HEK293T (cell line): ENCODE measurements at regions not wholly inside any gene's neighbourhood (a gene's known extent, or its start where the extent isn't known, plus 50 kb on each side); places are given as distances from the start of the nearest gene placed in this dataset.

Experiments used
- ARNT ChIP-seq: fragments of 450-650 bp; IDR thresholded peaks from 2 replicates; pipeline ENCODE4 v1.6.1; 2017; ENCODE audit warnings: mild to moderate bottlenecking
- CTBP1 ChIP-seq: fragments of 450-650 bp; IDR thresholded peaks from 2 replicates; pipeline ENCODE4 v1.6.1; 2016; ENCODE audit warnings: borderline replicate concordance
- HDGF ChIP-seq: fragments of 450-650 bp; IDR thresholded peaks from 2 replicates; pipeline ENCODE4 v1.6.1; 2017; ENCODE audit warnings: antibody characterized with exemption, borderline replicate concordance
- NFRKB ChIP-seq: fragments of 450-650 bp; IDR thresholded peaks from 2 replicates; pipeline ENCODE4 v1.6.1; 2016; ENCODE audit warnings: mild to moderate bottlenecking, moderate library complexity
- SP1 ChIP-seq: fragments of 450-650 bp; IDR thresholded peaks from 2 replicates; pipeline ENCODE4 v1.6.1; 2017
- SUZ12 ChIP-seq: fragments of 450-650 bp; IDR thresholded peaks from 2 replicates; pipeline ENCODE4 v1.6.1; 2016; ENCODE audit warnings: mild to moderate bottlenecking
- TARDBP ChIP-seq: fragments of 450-650 bp; IDR thresholded peaks from 2 replicates; pipeline ENCODE4 v1.6.1; 2016
- ZNF384 ChIP-seq: fragments of 450-650 bp; IDR thresholded peaks from 2 replicates; pipeline ENCODE4 v1.6.1; 2016
- TF ChIP-seq, protein P1 (sequence below): fragments of 450-650 bp; IDR thresholded peaks from 2 replicates; pipeline ENCODE4 v1.6.1; 2016

DNA sequence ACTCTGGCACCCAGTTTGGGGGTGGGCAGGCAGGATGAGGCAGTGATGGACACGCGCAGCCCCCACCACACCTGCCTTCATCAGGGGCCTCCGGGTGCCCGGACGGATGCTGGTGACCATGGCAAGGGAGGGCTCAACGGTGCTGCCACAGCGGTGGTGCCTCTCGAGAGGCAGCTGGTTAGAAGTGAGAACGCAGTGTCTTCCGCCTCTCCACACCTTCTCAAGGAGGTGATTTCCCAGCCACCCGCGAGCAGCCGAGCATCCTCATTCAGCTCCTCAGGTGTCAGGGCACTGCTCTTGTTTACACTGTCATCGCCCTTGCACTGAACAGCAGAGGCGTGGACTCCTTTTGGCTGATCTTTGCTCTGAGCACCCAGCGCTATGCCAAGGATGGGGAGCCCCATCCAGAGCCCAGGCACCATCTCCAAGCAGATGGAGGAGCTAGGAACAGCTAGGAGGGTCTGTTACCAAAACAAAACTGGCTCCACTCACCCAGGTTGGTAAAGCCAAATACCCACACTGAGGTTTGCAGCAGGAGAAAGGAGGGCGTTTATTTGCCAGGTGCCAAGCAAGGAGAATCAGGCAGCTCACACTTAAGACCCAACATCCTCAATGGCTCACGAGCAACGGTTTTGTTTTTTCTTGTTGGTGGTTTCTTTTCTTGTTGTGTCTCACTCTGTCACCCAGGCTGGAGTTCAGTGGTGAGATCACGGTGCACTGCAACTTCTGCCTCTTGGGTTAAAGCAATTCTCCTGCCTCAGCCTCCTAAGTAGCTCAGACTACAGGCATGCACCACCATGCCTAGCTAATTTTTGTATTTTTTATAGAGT lies 174.3 kb upstream of the TNRC6C start:
- TF ChIP-seq HDGF (no peak), NFRKB (no peak), TARDBP (no peak), CTBP1 (no peak), ARNT (no peak), SP1 (no peak), SUZ12 (no peak), ZNF384 (no peak)
- TF ChIP-seq, protein P1, sequence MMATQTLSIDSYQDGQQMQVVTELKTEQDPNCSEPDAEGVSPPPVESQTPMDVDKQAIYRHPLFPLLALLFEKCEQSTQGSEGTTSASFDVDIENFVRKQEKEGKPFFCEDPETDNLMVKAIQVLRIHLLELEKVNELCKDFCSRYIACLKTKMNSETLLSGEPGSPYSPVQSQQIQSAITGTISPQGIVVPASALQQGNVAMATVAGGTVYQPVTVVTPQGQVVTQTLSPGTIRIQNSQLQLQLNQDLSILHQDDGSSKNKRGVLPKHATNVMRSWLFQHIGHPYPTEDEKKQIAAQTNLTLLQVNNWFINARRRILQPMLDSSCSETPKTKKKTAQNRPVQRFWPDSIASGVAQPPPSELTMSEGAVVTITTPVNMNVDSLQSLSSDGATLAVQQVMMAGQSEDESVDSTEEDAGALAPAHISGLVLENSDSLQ: no peak
